IPS-15b (cell line): ENCODE measurements at regions not wholly inside any gene's neighbourhood (a gene's known extent, or its start where the extent isn't known, plus 50 kb on each side); places are given as distances from the start of the nearest gene placed in this dataset.

Experiments used
- H3K27me3 ChIP-seq: one replicate; pipeline ENCODE4 v1.6.1; 2013; ENCODE audit warnings: low read length; ENCODE audit not compliant: control insufficient read depth, insufficient read depth
- H3K36me3 ChIP-seq: one replicate; pipeline ENCODE4 v1.6.1; 2013; ENCODE audit warnings: low read length; ENCODE audit not compliant: control insufficient read depth, insufficient read depth
- H3K4me1 ChIP-seq: one replicate; pipeline ENCODE4 v1.6.1; 2013; ENCODE audit warnings: mild to moderate bottlenecking, low read length; ENCODE audit not compliant: control insufficient read depth, insufficient read depth
- H3K4me3 ChIP-seq: one replicate; pipeline ENCODE4 v1.5.1; 2013; ENCODE audit warnings: low read depth, low read length
- H3K9ac ChIP-seq: one replicate; pipeline ENCODE4 v1.6.1; 2013; ENCODE audit warnings: low read depth, mild to moderate bottlenecking, low read length
- H3K9me3 ChIP-seq: one replicate; pipeline ENCODE4 v1.6.1; 2013; ENCODE audit warnings: mild to moderate bottlenecking, low read length; ENCODE audit not compliant: control insufficient read depth, insufficient read depth

DNA sequence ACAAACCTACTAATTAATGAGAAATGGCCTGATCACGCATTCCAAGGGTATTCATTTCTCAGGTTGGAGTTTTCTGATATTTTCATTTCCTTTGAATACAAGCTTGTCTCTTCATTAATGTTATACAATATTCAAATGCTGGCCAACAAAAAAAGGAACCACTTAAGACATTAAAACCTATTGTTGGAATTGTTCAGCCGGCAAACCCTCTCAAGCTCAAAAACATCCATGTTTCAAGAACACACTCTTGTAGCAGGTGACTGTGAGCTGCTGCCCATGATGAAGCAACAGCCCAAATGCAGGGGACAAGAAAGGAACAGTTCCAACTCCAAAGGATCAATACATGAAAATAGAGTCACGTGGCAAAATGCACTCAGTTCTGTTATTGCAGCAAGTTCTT is 454.5 kb downstream of the BCL11A start:
- Histone ChIP-seq H3K4me3 (no peak overlapping the region), H3K27me3 (peaks cover 4% of the 10 kb centered on the region), H3K9ac (no peak overlapping the region), H3K36me3 (no peaks in the 10 kb centered on the region), H3K4me1 (peaks cover 7% of the 10 kb centered on the region), H3K9me3 (no peaks in the 10 kb centered on the region)

DNA sequence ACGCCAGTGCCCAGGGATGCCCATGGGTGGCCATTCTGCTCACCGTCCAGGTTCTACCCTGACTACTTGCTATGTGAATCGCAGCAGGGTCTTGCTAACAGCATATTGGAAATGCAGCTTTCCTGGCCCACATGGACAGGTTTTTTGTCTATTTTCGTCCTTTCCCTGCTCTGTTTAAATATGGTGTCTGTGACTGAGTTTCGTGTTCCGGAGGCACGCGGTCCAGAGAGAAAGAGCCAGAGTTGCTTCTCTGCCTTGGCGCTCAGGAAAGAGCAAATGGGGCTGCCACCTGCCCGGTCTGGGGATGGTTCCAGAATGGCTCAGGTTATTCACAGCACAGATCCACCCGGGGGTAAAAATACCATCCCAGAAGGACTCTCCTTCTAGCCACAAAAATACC is 456.2 kb downstream of the BCL11A start:
- Histone ChIP-seq H3K9me3 (no peaks in the 10 kb centered on the region), H3K27me3 (peaks cover 7% of the 10 kb centered on the region), H3K36me3 (no peaks in the 10 kb centered on the region), H3K4me1 (peaks cover 7% of the 10 kb centered on the region), H3K4me3 (no peak overlapping the region), H3K9ac (no peak overlapping the region)

DNA sequence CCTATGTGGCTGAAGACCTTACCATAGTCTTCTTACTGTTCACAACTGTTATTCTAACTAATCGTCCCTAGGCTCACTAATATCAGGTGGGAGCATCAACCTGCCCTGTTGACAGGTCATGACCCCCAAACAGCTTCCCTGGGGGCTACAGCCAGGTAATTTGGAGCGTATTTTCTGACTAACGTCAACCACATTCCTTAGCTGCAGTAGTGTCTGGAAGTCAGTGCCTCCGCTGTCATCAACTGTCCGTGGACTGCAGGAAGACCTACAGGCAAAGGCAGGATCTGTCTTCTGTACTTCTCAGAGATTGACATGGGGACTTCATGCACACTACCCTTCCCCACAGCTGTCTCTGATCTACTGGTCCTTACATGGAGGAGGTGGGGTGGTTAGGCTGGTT is 456.9 kb downstream of the BCL11A start:
- Histone ChIP-seq H3K9me3 (no peaks in the 10 kb centered on the region), H3K27me3 (peaks cover 8% of the 10 kb centered on the region), H3K36me3 (no peaks in the 10 kb centered on the region), H3K4me3 (no peak overlapping the region), H3K4me1 (peaks cover 7% of the 10 kb centered on the region), H3K9ac (no peak overlapping the region)

DNA sequence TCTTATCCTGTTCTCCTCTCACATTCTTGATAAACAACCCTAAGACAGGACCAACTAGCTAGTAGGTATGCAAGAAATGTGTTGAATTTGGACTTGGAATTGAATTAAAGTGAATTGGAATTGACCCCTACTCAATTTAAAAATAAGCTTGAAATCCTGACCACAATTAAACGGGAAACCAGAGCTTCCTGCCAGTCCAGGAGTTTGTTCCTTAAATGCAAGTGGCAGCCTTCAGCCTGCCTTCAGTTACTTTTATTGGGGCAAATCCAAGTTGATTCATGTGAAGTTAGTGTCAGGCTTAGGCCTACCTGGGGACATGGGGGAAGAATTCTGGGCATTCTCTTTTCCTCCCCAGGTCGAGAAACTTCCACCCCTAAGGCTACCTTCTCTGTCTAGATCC is 457.6 kb downstream of the BCL11A start:
- no peak overlapping the region for H3K9ac ChIP-seq

DNA sequence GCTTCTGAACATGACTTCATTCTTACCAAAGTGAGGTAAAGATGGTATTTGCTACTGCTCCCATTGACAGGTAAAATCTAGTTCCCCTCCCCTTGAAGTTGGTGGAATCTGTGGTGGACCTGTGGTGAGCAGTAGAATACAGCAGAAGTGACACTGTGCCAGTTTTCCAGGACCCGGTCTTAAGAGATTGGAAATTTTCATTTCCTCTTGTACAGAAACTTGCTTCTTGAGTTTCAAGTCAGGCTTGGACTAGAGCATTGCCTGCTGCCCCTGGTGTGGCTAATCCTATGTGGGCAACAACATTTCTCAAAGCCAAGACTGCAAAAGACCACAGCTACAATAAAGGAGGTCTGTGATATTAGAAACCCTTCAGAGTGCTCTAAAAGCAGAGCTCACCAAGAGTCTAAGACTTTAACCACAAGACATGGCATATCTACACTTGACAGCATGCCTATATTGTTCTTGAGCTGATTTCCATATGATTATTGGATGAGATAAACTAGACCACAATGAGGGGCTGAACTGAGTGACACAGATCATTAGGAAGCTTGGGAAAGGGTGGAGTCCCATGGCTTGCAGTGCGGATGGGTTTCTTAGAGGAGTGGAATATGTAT is 458.1 kb downstream of the BCL11A start:
- no peak overlapping the region for H3K4me3 ChIP-seq
- peaks cover 7% of the 10 kb centered on the region for H3K4me1 ChIP-seq
- H3K27me3 ChIP-seq, result peaks cover 8% of the 10 kb centered on the region
- no peaks in the 10 kb centered on the region for H3K9me3 ChIP-seq
- no peaks in the 10 kb centered on the region for H3K36me3 ChIP-seq
- no peak overlapping the region for H3K9ac ChIP-seq

More for the DNA sequence above, 457.6 kb downstream of the BCL11A start:
- Histone ChIP-seq H3K36me3 (no peaks in the 10 kb centered on the region), H3K4me3 (no peak overlapping the region), H3K9me3 (no peaks in the 10 kb centered on the region), H3K27me3 (peaks cover 8% of the 10 kb centered on the region), H3K4me1 (peaks cover 7% of the 10 kb centered on the region)

DNA sequence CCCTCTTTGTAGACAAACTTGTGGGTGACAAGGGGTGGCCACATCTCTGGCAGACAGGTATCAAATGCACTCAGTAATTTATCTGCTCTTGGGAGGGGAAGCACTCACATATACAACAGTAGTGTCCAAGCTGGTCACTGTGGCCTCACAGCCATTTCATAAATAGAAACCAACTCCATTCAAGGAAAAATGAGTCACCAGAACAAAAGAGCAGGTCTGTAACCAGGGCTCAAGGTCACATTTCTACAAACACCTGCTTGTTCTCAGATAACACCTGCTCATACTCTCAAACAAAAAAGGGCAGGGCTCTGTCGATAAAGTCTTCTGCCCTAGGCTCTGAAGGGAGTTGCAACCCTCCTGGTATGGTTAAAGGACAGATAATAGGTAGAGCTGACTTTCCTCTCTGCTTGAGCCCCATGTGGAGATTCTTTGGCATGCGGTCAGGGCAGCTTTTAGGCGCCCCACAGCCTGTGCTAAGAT is 459.0 kb downstream of the BCL11A start:
- Histone ChIP-seq H3K9ac (no peak overlapping the region), H3K36me3 (no peaks in the 10 kb centered on the region), H3K9me3 (no peaks in the 10 kb centered on the region), H3K4me3 (no peak overlapping the region), H3K27me3 (peaks cover 8% of the 10 kb centered on the region), H3K4me1 (peaks cover 7% of the 10 kb centered on the region)

DNA sequence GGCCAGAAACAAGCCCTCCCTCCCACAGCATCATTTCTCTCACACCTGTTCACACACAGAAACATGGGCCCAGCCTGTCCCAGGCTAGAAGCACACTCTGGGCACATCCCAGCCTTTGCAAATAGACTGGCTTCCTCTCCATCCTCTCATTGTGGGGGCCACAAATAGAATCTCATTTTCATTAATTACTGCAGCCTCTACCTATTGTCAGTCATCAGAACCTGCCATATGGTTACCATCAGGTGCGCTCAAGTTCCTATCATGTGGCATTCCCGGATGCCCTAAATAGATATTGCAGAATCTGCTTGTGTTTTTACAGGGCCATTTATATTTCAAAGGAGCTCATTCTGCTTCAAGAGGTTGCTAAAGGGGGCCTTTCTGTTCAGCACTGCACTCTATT is 460.7 kb downstream of the BCL11A start:
- no peaks in the 10 kb centered on the region for H3K9me3 ChIP-seq
- no peaks in the 10 kb centered on the region for H3K36me3 ChIP-seq
- peaks cover 7% of the 10 kb centered on the region for H3K4me1 ChIP-seq
- H3K4me3 ChIP-seq, result no peak overlapping the region
- peaks cover 8% of the 10 kb centered on the region for H3K27me3 ChIP-seq
- H3K9ac ChIP-seq, result no peak overlapping the region

DNA sequence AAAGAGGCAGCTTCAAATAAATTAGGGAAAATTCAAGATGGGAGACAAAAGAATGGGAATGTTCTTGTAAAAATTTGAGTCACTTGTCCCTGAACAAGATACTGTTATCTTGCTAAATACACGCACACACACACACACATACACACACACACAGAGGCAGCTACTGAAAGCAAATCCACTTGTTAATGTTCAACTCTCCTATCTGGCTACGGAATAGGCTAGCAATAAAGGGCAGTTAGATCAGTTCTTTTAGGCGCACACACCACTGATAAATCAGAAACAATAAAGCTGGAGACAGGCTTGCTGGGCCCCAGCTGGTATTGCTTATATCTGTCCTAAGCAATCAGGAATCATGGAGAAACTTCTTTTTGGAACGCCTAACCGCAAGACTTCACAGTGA is 461.6 kb downstream of the BCL11A start:
- Histone ChIP-seq H3K9ac (no peak overlapping the region), H3K27me3 (peaks cover 8% of the 10 kb centered on the region), H3K4me1 (peaks cover 7% of the 10 kb centered on the region), H3K9me3 (no peaks in the 10 kb centered on the region), H3K36me3 (no peaks in the 10 kb centered on the region), H3K4me3 (no peak overlapping the region)

DNA sequence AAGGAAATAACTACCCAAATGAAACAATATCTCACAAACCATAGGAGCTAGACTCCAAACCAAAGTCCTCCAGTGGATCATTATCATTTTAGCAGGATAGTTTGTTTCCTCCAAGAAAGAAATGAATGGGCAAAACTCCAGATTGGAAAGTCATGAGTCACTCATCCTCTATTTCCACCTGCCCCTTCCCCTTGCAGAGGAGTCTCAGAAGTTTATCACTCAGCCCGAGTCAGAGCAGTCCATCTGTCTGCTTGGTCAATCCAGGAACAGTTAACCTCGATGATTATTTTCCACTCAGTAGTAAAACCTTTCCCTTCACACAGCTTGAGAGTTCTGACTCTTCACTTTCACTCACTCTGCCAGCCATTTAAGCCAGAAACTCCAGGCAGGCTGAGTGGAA is 462.2 kb downstream of the BCL11A start:
- no peaks in the 10 kb centered on the region for H3K9me3 ChIP-seq
- H3K4me1 ChIP-seq, result peaks cover 7% of the 10 kb centered on the region
- H3K4me3 ChIP-seq, result no peak overlapping the region
- peaks cover 5% of the 10 kb centered on the region for H3K27me3 ChIP-seq
- H3K9ac ChIP-seq, result no peak overlapping the region
- H3K36me3 ChIP-seq, result no peaks in the 10 kb centered on the region

DNA sequence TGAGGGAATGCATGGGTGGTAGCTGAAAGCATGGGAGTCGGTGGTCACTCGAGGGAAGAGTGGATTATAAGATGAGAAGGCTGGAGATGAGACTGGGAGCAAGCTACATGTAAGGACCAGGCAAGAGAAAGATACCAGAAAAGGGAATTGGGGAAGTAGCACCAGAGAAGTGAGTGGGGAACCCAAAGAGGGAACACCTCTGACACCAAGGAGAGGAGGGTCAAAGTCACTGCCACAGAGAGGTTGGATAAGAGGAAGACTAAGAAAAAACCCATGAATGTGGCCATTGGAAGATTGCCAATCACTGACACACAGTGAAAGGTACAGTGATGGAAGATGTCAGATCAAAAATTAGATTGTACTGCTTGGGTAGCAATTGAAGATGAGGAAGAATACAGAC is 473.9 kb downstream of the BCL11A start:
- Histone ChIP-seq H3K4me1 (no peaks in the 10 kb centered on the region), H3K9me3 (no peaks in the 10 kb centered on the region), H3K9ac (no peak overlapping the region), H3K36me3 (no peaks in the 10 kb centered on the region), H3K27me3 (no peaks in the 10 kb centered on the region), H3K4me3 (no peak overlapping the region)

DNA sequence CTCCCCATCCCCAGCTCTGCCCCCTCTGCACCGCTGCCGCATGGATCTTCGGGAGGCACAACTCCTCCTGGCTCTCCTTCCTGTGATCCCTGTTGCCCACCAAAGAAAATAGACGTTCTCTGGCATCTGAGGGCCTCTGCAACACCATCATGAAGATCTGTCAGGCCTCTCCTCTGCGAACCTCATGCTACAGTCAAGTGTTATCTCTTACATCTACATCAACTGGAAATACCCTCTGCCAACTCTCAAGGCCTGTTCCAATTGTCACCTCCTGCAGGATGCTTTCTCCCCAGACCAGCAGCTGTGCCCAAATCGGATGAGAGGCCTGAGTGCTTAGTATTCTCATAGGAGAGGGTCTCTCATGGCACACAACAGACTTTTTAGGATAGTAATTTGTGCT is 478.4 kb downstream of the BCL11A start:
- no peaks in the 10 kb centered on the region for H3K36me3 ChIP-seq
- H3K9me3 ChIP-seq, result no peaks in the 10 kb centered on the region
- no peak overlapping the region for H3K9ac ChIP-seq
- H3K27me3 ChIP-seq, result no peaks in the 10 kb centered on the region
- H3K4me3 ChIP-seq, result no peak overlapping the region
- H3K4me1 ChIP-seq, result peaks cover 3% of the 10 kb centered on the region

DNA sequence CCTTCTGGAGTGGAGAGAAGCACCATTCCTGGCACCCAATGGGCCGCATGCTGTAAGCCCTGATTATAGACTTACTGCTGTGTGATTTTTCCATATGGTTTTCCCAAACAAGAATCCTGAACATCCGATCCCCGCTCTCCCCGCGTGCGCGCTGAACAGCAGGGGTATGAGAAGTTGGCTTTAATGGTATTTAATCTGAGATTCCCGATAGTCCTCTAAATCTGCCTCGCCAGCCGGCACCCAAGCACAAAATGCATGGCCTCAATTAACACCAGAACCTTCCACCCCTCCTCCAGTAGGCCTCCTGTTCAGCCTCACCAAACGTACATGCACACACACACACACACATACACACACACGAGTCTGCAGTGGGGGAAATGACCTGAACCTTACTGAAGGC is 480.3 kb downstream of the BCL11A start:
- H3K9me3 ChIP-seq, result no peaks in the 10 kb centered on the region
- peaks cover 3% of the 10 kb centered on the region for H3K4me1 ChIP-seq
- H3K27me3 ChIP-seq, result no peaks in the 10 kb centered on the region
- H3K4me3 ChIP-seq, result no peak overlapping the region
- no peaks in the 10 kb centered on the region for H3K36me3 ChIP-seq
- H3K9ac ChIP-seq, result no peak overlapping the region
